Caco-2 (cell line): ENCODE measurements at regions not wholly inside any gene's neighbourhood (a gene's known extent, or its start where the extent isn't known, plus 50 kb on each side); places are given as distances from the start of the nearest gene placed in this dataset.

Experiments
- BruUV-seq: library from RNA; stranded (reverse); fragments of 400-500 nt; replicated peaks from 2 replicates; lab custom pipeline; 2021; lab: Mats Ljungman, UMichigan
- CTCF ChIA-PET: fragments of 300-600 bp; sonication (Branson Sonifier 250); formaldehyde crosslinking; loops from one replicate; lab custom pipeline; 2022; ENCODE audit warnings: antibody characterized with exemption; lab: Charles Lee
- POLR2A ChIA-PET: fragments of 300-600 bp; sonication (Branson Sonifier 250); formaldehyde crosslinking; loops from one replicate; lab custom pipeline; 2022; ENCODE audit warnings: antibody characterized with exemption; lab: Charles Lee
- DNase-seq, 2 experiments: peaks; one replicate each; pipeline versions ENCODE4 v3.0.0 to v3.0.0-alpha.2; 2020 to 2022
- H3K27me3 ChIP-seq: replicated peaks from 2 replicates; pipeline ENCODE4 v1.6.0; 2011; ENCODE audit warnings: low read length; ENCODE audit not compliant: control insufficient read depth, insufficient read depth
- H3K36me3 ChIP-seq: 2 replicates; pipeline ENCODE4 v1.5.1; 2011; ENCODE audit warnings: low read length; ENCODE audit not compliant: control insufficient read depth, insufficient read depth
- H3K4me1 ChIP-seq: fragments of 250-450 bp; sonication (Bioruptor Pico); 2 replicates; pipeline ENCODE4 v1.5.1; 2020; ENCODE audit warnings: mild to moderate bottlenecking
- H3K4me3 ChIP-seq: 2 replicates; pipeline ENCODE4 v1.5.1; 2011; ENCODE audit warnings: low read depth, mild to moderate bottlenecking, control low read depth, low read length
- H3K9me3 ChIP-seq: fragments of 250-450 bp; sonication (Bioruptor Pico); 2 replicates; pipeline ENCODE4 v1.5.1; 2020; ENCODE audit warnings: mild to moderate bottlenecking, moderate library complexity
- H3K27ac Mint-ChIP-seq: one replicate; pipeline ENCODE4 v1.8.0; 2022; ENCODE audit warnings: mixed read lengths; ENCODE audit not compliant: unreplicated experiment
- H3K27me3 Mint-ChIP-seq: one replicate; pipeline ENCODE4 v1.8.0; 2022; ENCODE audit warnings: mixed read lengths; ENCODE audit not compliant: insufficient read depth, unreplicated experiment
- H3K36me3 Mint-ChIP-seq: one replicate; pipeline ENCODE4 v1.8.0; 2022; ENCODE audit warnings: mild to moderate bottlenecking, mixed read lengths; ENCODE audit not compliant: insufficient read depth, unreplicated experiment
- H3K4me1 Mint-ChIP-seq: one replicate; pipeline ENCODE4 v1.8.0; 2022; ENCODE audit warnings: low read depth, mixed read lengths; ENCODE audit not compliant: unreplicated experiment
- H3K4me3 Mint-ChIP-seq: one replicate; pipeline ENCODE4 v1.8.0; 2022; ENCODE audit warnings: mild to moderate bottlenecking, moderate library complexity, mixed read lengths; ENCODE audit not compliant: unreplicated experiment
- H3K9me3 Mint-ChIP-seq: one replicate; pipeline ENCODE4 v1.8.0; 2022; ENCODE audit warnings: mixed read lengths; ENCODE audit not compliant: unreplicated experiment
- CTCF ChIP-seq, 2 experiments: fragments of 200-600 bp in 1 of 2; IDR thresholded peaks; 1 replicate in 1 of 2; 2 replicates in 1 of 2; pipeline versions ENCODE4 v1.5.1 to v1.8.0; 2011 to 2022; ENCODE audit warnings: antibody characterized with exemption in 1 of 2, control low read depth in 1 of 2, inconsistent platforms in 1 of 2, low read depth in 1 of 2, low read length in 1 of 2, mild to moderate bottlenecking in 1 of 2, moderate library complexity in 1 of 2; ENCODE audit not compliant: insufficient read depth in 1 of 2, severe bottlenecking in 1 of 2, unreplicated experiment in 1 of 2
- intact Hi-C: fragments of 100-400 bp; cut with micrococcal nuclease; formaldehyde crosslinking; loops from one replicate; pipeline ENCODE4 v1.10.0; 2022; ENCODE audit not compliant: unreplicated experiment

GRCh38 chr6:10099529-10100140, 315.2 kb downstream of the TFAP2A start:
- peaks cover 3% of the 10 kb centered on the region for H3K9me3 Mint-ChIP-seq
- intact Hi-C loops = no loop called here
- peak overlapping the region; percentile 64 for H3K4me3 Mint-ChIP-seq
- ChIA-PET POLR2A (no interaction called here), CTCF (no interaction called here)
- Histone ChIP-seq H3K27me3 (no peaks in the 10 kb centered on the region), H3K4me1 (no peaks in the 10 kb centered on the region), H3K4me3 (no peak overlapping the region; the same call in 1 of the 2 replicates), H3K9me3 (no peaks in the 10 kb centered on the region), H3K36me3 (no peaks in the 10 kb centered on the region)
- no peak for DNase-seq
- no peaks in the 10 kb centered on the region for H3K27me3 Mint-ChIP-seq
- no peak overlapping the region for H3K27ac Mint-ChIP-seq
- no peaks in the 10 kb centered on the region for H3K4me1 Mint-ChIP-seq
- TF ChIP-seq CTCF (IDR thresholded peaks at IDR 0.05; ENCODE audit: insufficient read depth in 1 of 2, low read depth in 1 of 2, low read length in 1 of 2, severe bottlenecking in 1 of 2, unreplicated experiment in 1 of 2) = no peak
- no peaks in the 10 kb centered on the region for H3K36me3 Mint-ChIP-seq
- BruUV-seq = no TSS peak

GRCh38 chr6:10098756-10099528, 315.9 kb downstream of the TFAP2A start:
- Mint-ChIP-seq H3K4me1 (no peaks in the 10 kb centered on the region), H3K27me3 (no peaks in the 10 kb centered on the region), H3K9me3 (peaks cover 10% of the 10 kb centered on the region), H3K36me3 (no peaks in the 10 kb centered on the region), H3K4me3 (peak overlapping the region; percentile 64), H3K27ac (no peak overlapping the region)
- no peaks in the 10 kb centered on the region for H3K9me3 ChIP-seq
- H3K4me3 ChIP-seq = peak overlapping the region; percentile 20
- no peaks in the 10 kb centered on the region for H3K4me1 ChIP-seq
- no peaks in the 10 kb centered on the region for H3K36me3 ChIP-seq
- no peak for TF ChIP-seq CTCF (IDR thresholded peaks at IDR 0.05; ENCODE audit: insufficient read depth in 1 of 2, low read depth in 1 of 2, low read length in 1 of 2, severe bottlenecking in 1 of 2, unreplicated experiment in 1 of 2)
- H3K27me3 ChIP-seq = no peaks in the 10 kb centered on the region
- no TSS peak for BruUV-seq
- ChIA-PET CTCF (no interaction called here), POLR2A (no interaction called here)
- intact Hi-C loops = no loop called here
- peak; percentile 9 to 40 for DNase-seq

- no TSS peak for BruUV-seq
- H3K27ac Mint-ChIP-seq = no peak overlapping the region
- H3K4me1 Mint-ChIP-seq = no peaks in the 10 kb centered on the region
- H3K27me3 ChIP-seq = no peaks in the 10 kb centered on the region
- H3K4me3 ChIP-seq = no peak overlapping the region
- peaks cover 9% of the 10 kb centered on the region; the same call in 1 of the 2 replicates for H3K9me3 ChIP-seq
- TF ChIP-seq CTCF (IDR thresholded peaks at IDR 0.05; ENCODE audit: insufficient read depth in 1 of 2, low read depth in 1 of 2, low read length in 1 of 2, severe bottlenecking in 1 of 2, unreplicated experiment in 1 of 2) = no peak
- no peak for DNase-seq
- peaks cover 16% of the 10 kb centered on the region for H3K9me3 Mint-ChIP-seq
- H3K36me3 ChIP-seq = no peaks in the 10 kb centered on the region
- intact Hi-C loops = no loop called here
- no peaks in the 10 kb centered on the region for H3K4me1 ChIP-seq
- no peak overlapping the region for H3K4me3 Mint-ChIP-seq
- peaks cover 5% of the 10 kb centered on the region for H3K36me3 Mint-ChIP-seq
- H3K27me3 Mint-ChIP-seq = no peaks in the 10 kb centered on the region
- POLR2A ChIA-PET = no interaction called here
- CTCF ChIA-PET = no interaction called here
Observed at GRCh38 chr6:10093282-10093681, 321.6 kb downstream of the TFAP2A start.
